Thoracic aorta (tissue), 2 donors: ENCODE measurements at regions not wholly inside any gene's neighbourhood (a gene's known extent, or its start where the extent isn't known, plus 50 kb on each side); places are given as distances from the start of the nearest gene placed in this dataset.

Experiments
- ATAC-seq: fragments of 150-250 bp; one replicate; pipeline ENCODE4 v1.8.0; 2017; ENCODE audit warnings: low read depth; ENCODE audit not compliant: insufficient number of reproducible peaks, low FRiP score
- DNase-seq: peaks from one replicate; pipeline ENCODE4 v3.0.0-alpha.2; 2020; ENCODE audit warnings: low spot score
- H3K27ac ChIP-seq, 2 donors: fragments of 200-600 bp; sonication (generic); 1 replicate in 1 of 2; 2 replicates in 1 of 2; pipeline ENCODE4 v1.5.1; 2016; ENCODE audit warnings: mild to moderate bottlenecking in 2 of 2, moderate library complexity in 2 of 2
- H3K27me3 ChIP-seq: fragments of 200-600 bp; sonication (generic); replicated peaks from 2 replicates; pipeline ENCODE4 v1.6.0; 2016; ENCODE audit warnings: mild to moderate bottlenecking; ENCODE audit not compliant: insufficient read depth
- H3K36me3 ChIP-seq: fragments of 200-600 bp; sonication (generic); one replicate; pipeline ENCODE4 v1.5.1; 2016
- H3K4me1 ChIP-seq, 2 donors: fragments of 200-600 bp; sonication (generic); 1 replicate in 1 of 2; 2 replicates in 1 of 2; pipeline versions ENCODE4 v1.5.1 to v1.6.0; 2016; ENCODE audit warnings: low read depth in 2 of 2, mild to moderate bottlenecking in 1 of 2; ENCODE audit not compliant: control insufficient read depth in 1 of 2
- H3K4me3 ChIP-seq: fragments of 200-600 bp; sonication (generic); 2 replicates; pipeline ENCODE4 v1.5.1; 2016; ENCODE audit warnings: mild to moderate bottlenecking
- H3K9me3 ChIP-seq: fragments of 200-600 bp; sonication (generic); 2 replicates; pipeline ENCODE4 v1.5.1; 2016
- TF ChIP-seq, protein P1 (sequence below): fragments of 200-600 bp; sonication (generic); IDR thresholded peaks from one replicate; pipeline ENCODE4 v1.5.1; 2019; ENCODE audit warnings: antibody characterized with exemption

DNA sequence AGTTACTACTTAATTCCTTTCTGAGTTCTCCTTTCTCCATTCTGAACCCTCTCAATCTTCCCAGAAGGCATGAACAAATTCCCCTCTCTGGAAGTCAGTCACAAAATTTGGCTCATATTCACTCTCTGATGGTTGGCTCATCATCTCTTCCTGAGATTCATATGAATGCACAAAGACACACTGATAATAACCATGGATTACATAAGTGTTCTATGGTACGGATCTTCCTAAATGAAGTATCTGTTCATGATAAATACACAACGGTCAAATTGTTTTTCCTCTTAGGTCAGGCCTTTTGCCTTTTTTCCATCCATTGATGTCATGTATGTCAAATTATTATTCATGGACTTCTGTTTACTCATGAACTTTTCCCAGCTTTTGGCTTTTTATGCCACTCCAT lies 162.6 kb downstream of the P2RY1 start:
- Histone ChIP-seq H3K27ac (no peak overlapping the region), H3K4me1 (no peaks in the 10 kb centered on the region), H3K36me3 (no peaks in the 10 kb centered on the region), H3K27me3 (no peaks in the 10 kb centered on the region), H3K4me3 (no peak overlapping the region), H3K9me3 (no peaks in the 10 kb centered on the region)
- TF ChIP-seq, protein P1, sequence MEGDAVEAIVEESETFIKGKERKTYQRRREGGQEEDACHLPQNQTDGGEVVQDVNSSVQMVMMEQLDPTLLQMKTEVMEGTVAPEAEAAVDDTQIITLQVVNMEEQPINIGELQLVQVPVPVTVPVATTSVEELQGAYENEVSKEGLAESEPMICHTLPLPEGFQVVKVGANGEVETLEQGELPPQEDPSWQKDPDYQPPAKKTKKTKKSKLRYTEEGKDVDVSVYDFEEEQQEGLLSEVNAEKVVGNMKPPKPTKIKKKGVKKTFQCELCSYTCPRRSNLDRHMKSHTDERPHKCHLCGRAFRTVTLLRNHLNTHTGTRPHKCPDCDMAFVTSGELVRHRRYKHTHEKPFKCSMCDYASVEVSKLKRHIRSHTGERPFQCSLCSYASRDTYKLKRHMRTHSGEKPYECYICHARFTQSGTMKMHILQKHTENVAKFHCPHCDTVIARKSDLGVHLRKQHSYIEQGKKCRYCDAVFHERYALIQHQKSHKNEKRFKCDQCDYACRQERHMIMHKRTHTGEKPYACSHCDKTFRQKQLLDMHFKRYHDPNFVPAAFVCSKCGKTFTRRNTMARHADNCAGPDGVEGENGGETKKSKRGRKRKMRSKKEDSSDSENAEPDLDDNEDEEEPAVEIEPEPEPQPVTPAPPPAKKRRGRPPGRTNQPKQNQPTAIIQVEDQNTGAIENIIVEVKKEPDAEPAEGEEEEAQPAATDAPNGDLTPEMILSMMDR: no peak
- DNase-seq (no peak), ATAC-seq (no peak)

DNA sequence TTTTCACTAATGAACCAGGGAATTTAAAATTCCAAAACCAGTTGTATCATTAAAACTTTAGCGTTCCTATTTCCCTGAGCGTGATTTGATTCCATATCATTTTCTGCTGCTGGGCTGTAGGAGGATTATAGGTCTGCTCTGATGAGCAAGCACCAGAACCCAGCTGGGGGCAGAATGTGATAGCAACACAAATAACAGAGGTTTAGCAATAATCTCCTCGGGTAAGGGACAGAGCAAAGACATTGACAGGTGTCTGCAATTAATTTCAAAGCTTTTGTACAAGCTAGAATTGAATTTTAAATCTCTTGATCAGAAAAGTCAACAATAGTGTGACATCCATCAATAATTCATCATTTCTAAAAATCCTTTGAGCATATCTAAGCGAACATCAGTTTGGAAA lies 163.4 kb upstream of the RAP2B start:
- Histone ChIP-seq H3K4me3 (no peak overlapping the region), H3K27ac (no peak overlapping the region), H3K36me3 (no peaks in the 10 kb centered on the region), H3K27me3 (no peaks in the 10 kb centered on the region), H3K9me3 (no peaks in the 10 kb centered on the region), H3K4me1 (no peaks in the 10 kb centered on the region)
- TF ChIP-seq, protein P1: no peak
- ATAC-seq: no peak
- no peak for DNase-seq

DNA sequence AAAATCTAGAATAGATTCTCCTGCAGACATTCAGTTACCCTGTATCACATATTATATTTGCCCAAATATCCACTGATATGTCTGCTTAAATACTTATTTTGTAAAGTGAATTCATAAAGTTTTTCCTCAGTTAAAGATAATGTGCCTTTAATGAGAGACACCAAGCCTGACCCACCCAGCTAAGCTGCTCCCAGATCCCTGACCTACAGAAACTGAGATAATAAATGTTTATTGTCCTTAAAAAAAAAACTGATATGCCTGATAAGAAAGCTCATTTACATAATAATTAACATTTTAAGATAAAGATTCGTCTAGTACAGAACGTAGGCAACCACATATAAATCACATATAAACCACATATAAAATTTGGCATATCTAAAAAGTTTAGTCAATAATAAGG lies 161.7 kb upstream of the RAP2B start:
- DNase-seq (no peak), ATAC-seq (no peak)
- H3K36me3 ChIP-seq: no peaks in the 10 kb centered on the region
- H3K9me3 ChIP-seq: no peaks in the 10 kb centered on the region
- no peaks in the 10 kb centered on the region for H3K4me1 ChIP-seq
- TF ChIP-seq, protein P1: no peak
- no peak overlapping the region for H3K4me3 ChIP-seq
- no peaks in the 10 kb centered on the region for H3K27me3 ChIP-seq
- H3K27ac ChIP-seq: no peak overlapping the region

DNA sequence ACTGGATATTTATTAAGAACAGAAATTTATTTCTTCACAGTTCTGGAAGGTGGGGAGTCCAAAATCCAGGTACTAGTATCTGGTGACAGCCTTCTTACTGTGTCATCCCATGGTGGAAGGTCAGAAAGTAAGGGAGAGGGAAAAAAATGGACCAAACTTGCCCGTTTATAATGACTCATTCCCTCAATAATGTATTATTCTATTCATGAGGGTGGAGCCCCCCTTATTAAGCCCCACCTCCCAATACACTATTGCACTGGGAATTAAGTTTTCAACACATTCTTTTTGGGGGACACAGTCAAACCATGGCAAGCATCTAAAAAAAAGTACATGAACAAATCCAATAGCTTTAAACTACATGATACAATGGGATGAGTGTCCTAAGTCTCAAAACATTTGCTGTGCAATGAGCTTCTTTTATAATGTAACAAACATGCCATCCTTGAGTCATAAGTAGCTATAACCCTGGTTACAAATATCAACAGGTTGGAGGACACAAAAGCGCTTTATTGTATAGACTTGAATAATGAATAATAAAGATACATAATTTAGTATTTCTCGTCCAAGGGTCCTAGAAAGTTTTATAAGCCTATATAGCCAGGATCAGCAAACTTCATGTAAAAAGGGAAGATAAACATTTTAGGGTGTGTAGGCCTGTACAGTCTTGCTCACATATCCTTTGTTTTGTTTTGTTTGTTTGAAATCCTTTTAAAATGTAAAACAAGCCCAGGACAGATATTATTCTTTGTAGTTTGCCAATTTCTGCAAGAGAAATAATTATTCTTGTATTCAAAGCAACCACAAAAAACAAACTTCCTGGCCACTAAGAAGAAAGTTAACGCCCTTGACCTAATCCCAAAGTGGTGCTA lies 160.6 kb upstream of the RAP2B start:
- TF ChIP-seq, protein P1: no peak
- no peak for DNase-seq
- no peaks in the 10 kb centered on the region for H3K4me1 ChIP-seq
- H3K27ac ChIP-seq: no peak overlapping the region
- H3K4me3 ChIP-seq: no peak overlapping the region
- no peak for ATAC-seq
- H3K9me3 ChIP-seq: no peaks in the 10 kb centered on the region
- H3K27me3 ChIP-seq: no peaks in the 10 kb centered on the region
- H3K36me3 ChIP-seq: no peaks in the 10 kb centered on the region

DNA sequence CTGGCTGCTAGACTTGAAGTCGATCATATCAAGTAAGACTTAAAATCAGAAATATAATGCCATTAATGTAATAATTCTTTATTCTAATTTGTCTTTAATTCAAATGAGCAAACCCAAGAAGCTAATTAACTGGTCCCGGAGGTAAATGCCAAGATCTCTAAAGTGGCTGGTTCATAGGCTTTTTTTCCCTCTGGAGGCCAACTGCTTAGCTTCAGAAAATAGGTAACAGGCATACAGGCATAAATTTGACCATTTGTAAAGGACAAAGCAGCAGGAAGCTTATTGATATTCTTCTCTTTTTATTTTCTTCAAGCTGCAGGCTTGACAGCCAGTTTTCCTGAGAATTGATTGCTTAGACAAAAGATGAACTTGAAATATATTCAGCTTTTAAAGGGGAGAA lies 158.6 kb upstream of the RAP2B start:
- Histone ChIP-seq H3K27ac (no peak overlapping the region), H3K4me3 (no peak overlapping the region), H3K4me1 (no peaks in the 10 kb centered on the region), H3K27me3 (no peaks in the 10 kb centered on the region), H3K36me3 (no peaks in the 10 kb centered on the region), H3K9me3 (no peaks in the 10 kb centered on the region)
- no peak for ATAC-seq
- no peak for DNase-seq
- TF ChIP-seq, protein P1: no peak
